GM19238 (cell line): ENCODE measurements at regions not wholly inside any gene's neighbourhood (a gene's known extent, or its start where the extent isn't known, plus 50 kb on each side); places are given as distances from the start of the nearest gene placed in this dataset.
"Not testable (repeated sequence)": the region's sequence is repeated elsewhere in the genome, so short reads cannot be mapped to it uniquely, and the experiment has no call there.

Experiments
- DNase-seq: peaks from one replicate; pipeline ENCODE4 v3.0.0; 2011; ENCODE audit warnings: low spot score; ENCODE audit not compliant: insufficient read length

- no peak for DNase-seq
Observed at GRCh38 chr6:23535101-23535500, 590.9 kb upstream of the NRSN1 start.

GRCh38 chr6:23537828-23538227 lies 588.2 kb upstream of the NRSN1 start:
- no peak for DNase-seq

- DNase-seq = no peak
Observed at GRCh38 chr6:23547851-23548250, 578.2 kb upstream of the NRSN1 start.

- not testable (repeated sequence) for DNase-seq
Observed at GRCh38 chr6:23554953-23555352, 571.1 kb upstream of the NRSN1 start.

- DNase-seq = no peak
Observed at GRCh38 chr6:23559587-23560343, 566.2 kb upstream of the NRSN1 start.

- DNase-seq = no peak
Observed at GRCh38 chr6:23561732-23562131, 564.3 kb upstream of the NRSN1 start.

GRCh38 chr6:23562554-23562953 lies 563.5 kb upstream of the NRSN1 start:
- DNase-seq = no peak

GRCh38 chr6:23563323-23563722 lies 562.7 kb upstream of the NRSN1 start:
- DNase-seq = no peak

GRCh38 chr6:23566418-23566817 lies 559.6 kb upstream of the NRSN1 start:
- DNase-seq = no peak

GRCh38 chr6:23568292-23568691 lies 557.7 kb upstream of the NRSN1 start:
- no peak for DNase-seq

GRCh38 chr6:23584134-23584763 lies 541.8 kb upstream of the NRSN1 start:
- no peak for DNase-seq

GRCh38 chr6:23587582-23587981 lies 538.4 kb upstream of the NRSN1 start:
- no peak for DNase-seq

GRCh38 chr6:23589811-23590210 lies 536.2 kb upstream of the NRSN1 start:
- DNase-seq = no peak

GRCh38 chr6:23590498-23591126 lies 535.4 kb upstream of the NRSN1 start:
- no peak for DNase-seq

- no peak for DNase-seq
Observed at GRCh38 chr6:23591761-23592160, 534.3 kb upstream of the NRSN1 start.

- no peak for DNase-seq
Observed at GRCh38 chr6:23600118-23600517, 525.9 kb upstream of the NRSN1 start.

- DNase-seq = no peak
Observed at GRCh38 chr6:23601811-23602345, 524.1 kb upstream of the NRSN1 start.

GRCh38 chr6:23608931-23609435 lies 517.0 kb upstream of the NRSN1 start:
- no peak for DNase-seq

- DNase-seq = no peak
Observed at GRCh38 chr6:23611776-23612381, 514.1 kb upstream of the NRSN1 start.

GRCh38 chr6:23618366-23618765 lies 507.6 kb upstream of the NRSN1 start:
- DNase-seq = no peak

- no peak for DNase-seq
Observed at GRCh38 chr6:23620911-23621401, 505.1 kb upstream of the NRSN1 start.
